LNCaP clone FGC (cell line): ENCODE measurements at regions not wholly inside any gene's neighbourhood (a gene's known extent, or its start where the extent isn't known, plus 50 kb on each side); places are given as distances from the start of the nearest gene placed in this dataset.
"Not testable (repeated sequence)": the region's sequence is repeated elsewhere in the genome, so short reads cannot be mapped to it uniquely, and the experiment has no call there.

ENCODE experiments used
- DNase-seq: peaks from one replicate; pipeline ENCODE4 v3.0.0-alpha.2; 2011; ENCODE audit warnings: low read depth
- H3K4me3 ChIP-seq: 2 replicates; pipeline ENCODE4 v1.5.1; 2011; ENCODE audit warnings: mild to moderate bottlenecking, low read depth, low read length, control low read depth
- CTCF ChIP-seq: IDR thresholded peaks from 2 replicates; pipeline ENCODE4 v1.5.1; 2012; ENCODE audit warnings: mild to moderate bottlenecking; ENCODE audit not compliant: control insufficient read depth, insufficient read depth; ENCODE audit errors: extremely low read depth

- no peak for TF ChIP-seq CTCF
- no peak overlapping the region for H3K4me3 ChIP-seq
- DNase-seq: no peak
These were observed 457.1 kb downstream of the MFSD1 start for GRCh38 chr3:159258934-159259333.

GRCh38 chr3:159260049-159260662, 458.3 kb downstream of the MFSD1 start:
- H3K4me3 ChIP-seq: no peak overlapping the region
- peak; percentile 72 for TF ChIP-seq CTCF
- DNase-seq: no peak

GRCh38 chr3:159261333-159261732, 459.5 kb downstream of the MFSD1 start:
- not testable (repeated sequence) for H3K4me3 ChIP-seq, DNase-seq

GRCh38 chr3:159263750-159264553, 462.1 kb downstream of the MFSD1 start:
- no peak overlapping the region for H3K4me3 ChIP-seq
- TF ChIP-seq CTCF: peak; percentile 87
- no peak for DNase-seq

GRCh38 chr3:159265705-159266104, 463.9 kb downstream of the MFSD1 start:
- no peak for TF ChIP-seq CTCF
- no peak overlapping the region for H3K4me3 ChIP-seq
- DNase-seq: no peak

- TF ChIP-seq CTCF: peak; percentile 44; the same call in 1 of the 2 replicates
- no peak overlapping the region for H3K4me3 ChIP-seq
- DNase-seq: no peak
These were observed 464.9 kb downstream of the MFSD1 start for GRCh38 chr3:159266779-159267178.

GRCh38 chr3:159271799-159272512, 470.1 kb downstream of the MFSD1 start:
- no peak for TF ChIP-seq CTCF
- no peak overlapping the region for H3K4me3 ChIP-seq
- no peak for DNase-seq
